HCT116 (cell line): ENCODE measurements at regions not wholly inside any gene's neighbourhood (a gene's known extent, or its start where the extent isn't known, plus 50 kb on each side); places are given as distances from the start of the nearest gene placed in this dataset.

ENCODE experiments used
- ATAC-seq: fragments of 200-7000 bp; cut with Tn5 transposase; 2 replicates; pipeline ENCODE4 v1.9.1; 2020; ENCODE audit warnings: mild to moderate bottlenecking, moderate library complexity
- BruUV-seq: library from RNA; stranded (reverse); fragments of 400-500 nt; replicated peaks from 2 replicates; lab custom pipeline; 2021; lab: Mats Ljungman, UMichigan
- CTCF ChIA-PET: fragments of 300-600 bp; sonication (Branson Sonifier 250); formaldehyde crosslinking; loops from one replicate; lab custom pipeline; 2021; ENCODE audit warnings: antibody characterized with exemption; lab: Charles Lee
- POLR2A ChIA-PET: fragments of 300-600, 350-600 bp; sonication (Branson Sonifier 250); formaldehyde crosslinking; loops from one replicate; lab custom pipeline; 2021; ENCODE audit warnings: antibody characterized with exemption; lab: Charles Lee
- RAD21 ChIA-PET, 2 experiments: fragments of 300-600 bp; sonication (Branson Sonifier 250); formaldehyde crosslinking; loops; one replicate each; lab custom pipeline; 2023; ENCODE audit warnings: low total read pairs in 2 of 2; ENCODE audit not compliant: uncharacterized antibody in 2 of 2, unreplicated experiment in 2 of 2, low non-redundant PET in 1 of 2; lab: Charles Lee
- DNase-seq: peaks from one replicate; pipeline ENCODE4 v3.0.0-alpha.2; 2010; ENCODE audit warnings: low read depth, low spot score
- H2AFZ ChIP-seq: fragments of 200-600 bp; shearing (Covaris generic), sonication (generic); 2 replicates; pipeline ENCODE4 v1.6.1; 2017; ENCODE audit warnings: low read depth, mixed run types, mixed read lengths, antibody characterized with exemption, low read length; ENCODE audit not compliant: poor library complexity, severe bottlenecking
- H3K27ac ChIP-seq: 2 replicates; pipeline ENCODE4 v1.5.1; 2012; ENCODE audit warnings: low read depth, low read length
- H3K27me3 ChIP-seq: fragments of 200-600 bp; sonication (generic); 2 replicates; pipeline ENCODE4 v1.6.1; 2016; ENCODE audit warnings: mixed run types, low read length, mixed read lengths; ENCODE audit not compliant: insufficient read depth
- H3K36me3 ChIP-seq, 2 experiments: fragments of 200-500 bp in 1 of 2; fragments of 200-600 bp in 1 of 2; sonication (Bioruptor generic) in 1 of 2; sonication (generic) in 1 of 2; 2 replicates each; pipeline versions ENCODE4 v1.5.1 to v1.6.1; 2014 to 2016; ENCODE audit warnings: low read length in 2 of 2, inconsistent platforms in 1 of 2, mixed read lengths in 1 of 2, mixed run types in 1 of 2; ENCODE audit not compliant: insufficient read depth in 2 of 2, control insufficient read depth in 1 of 2
- H3K4me1 ChIP-seq, 2 experiments: fragments of 200-600 bp in 1 of 2; sonication (generic) in 1 of 2; 2 replicates each; pipeline versions ENCODE4 v1.5.1 to v1.6.1; 2012 to 2017; ENCODE audit warnings: low read length in 2 of 2, inconsistent platforms in 1 of 2, mild to moderate bottlenecking in 1 of 2, mixed read lengths in 1 of 2, mixed run types in 1 of 2, moderate library complexity in 1 of 2; ENCODE audit not compliant: insufficient read depth in 2 of 2, control insufficient read depth in 1 of 2
- H3K4me2 ChIP-seq: fragments of 200-600 bp; sonication (generic); 2 replicates; pipeline ENCODE4 v1.6.1; 2017; ENCODE audit warnings: mixed run types, low read length, mixed read lengths
- H3K4me3 ChIP-seq, 2 experiments: fragments of 200-600 bp in 1 of 2; sonication (generic) in 1 of 2; replicated peaks in 1 of 2; 2 replicates each; pipeline ENCODE4 v1.5.1; 2011 to 2016; ENCODE audit warnings: low read length in 2 of 2, control low read depth in 1 of 2, low read depth in 1 of 2, mild to moderate bottlenecking in 1 of 2, mixed read lengths in 1 of 2, mixed run types in 1 of 2
- H3K79me2 ChIP-seq: fragments of 200-600 bp; sonication (generic); 2 replicates; pipeline ENCODE4 v1.6.1; 2017; ENCODE audit warnings: mild to moderate bottlenecking, mixed run types, low read length, moderate library complexity, mixed read lengths; ENCODE audit not compliant: insufficient read depth
- H3K9ac ChIP-seq: fragments of 200-600 bp; sonication (generic); 2 replicates; pipeline ENCODE4 v1.6.1; 2016; ENCODE audit warnings: low read length, mixed read lengths
- H3K9me2 ChIP-seq: fragments of 200-600 bp; sonication (generic), shearing (Covaris generic); 2 replicates; pipeline ENCODE4 v1.6.1; 2017; ENCODE audit warnings: mixed run types, mild to moderate bottlenecking, moderate library complexity; ENCODE audit not compliant: insufficient read depth
- H3K9me3 ChIP-seq, 2 experiments: fragments of 200-500 bp in 1 of 2; fragments of 200-600 bp in 1 of 2; sonication (Bioruptor generic) in 1 of 2; sonication (generic) in 1 of 2; 2 replicates each; pipeline ENCODE4 v1.6.1; 2014 to 2017; ENCODE audit warnings: low read length in 2 of 2, mixed read lengths in 2 of 2, inconsistent platforms in 1 of 2, low read depth in 1 of 2, mild to moderate bottlenecking in 1 of 2, mixed run types in 1 of 2, moderate library complexity in 1 of 2; ENCODE audit not compliant: control insufficient read depth in 1 of 2, insufficient read depth in 1 of 2
- H4K20me1 ChIP-seq: fragments of 200-600 bp; sonication (generic), shearing (Covaris generic); 2 replicates; pipeline ENCODE4 v1.6.1; 2017; ENCODE audit warnings: mixed run types, mild to moderate bottlenecking, moderate library complexity; ENCODE audit not compliant: insufficient read depth
- EZH2phosphoT487 ChIP-seq: fragments of 200-600 bp; IDR thresholded peaks from 2 replicates; pipeline ENCODE4 v1.6.1; 2018; ENCODE audit warnings: antibody characterized with exemption, borderline replicate concordance
- FOSL1 ChIP-seq: IDR thresholded peaks from 2 replicates; pipeline ENCODE4 v1.6.1; 2012; ENCODE audit warnings: low read depth
- SIN3A ChIP-seq: IDR thresholded peaks from 2 replicates; pipeline ENCODE4 v1.6.1; 2012; ENCODE audit warnings: low read depth
- SP1 ChIP-seq: IDR thresholded peaks from 2 replicates; pipeline ENCODE4 v1.6.1; 2012; ENCODE audit warnings: low read depth
- TCF7L2 ChIP-seq: IDR thresholded peaks from 2 replicates; pipeline ENCODE4 v1.7.0; 2011; ENCODE audit warnings: borderline replicate concordance, inconsistent platforms; ENCODE audit not compliant: insufficient read depth, insufficient read length; ENCODE audit errors: extremely low read depth
- ZNF274 ChIP-seq: fragments of 200-500 bp; sonication (Bioruptor generic); IDR thresholded peaks from 2 replicates; pipeline ENCODE4 v1.6.1; 2014; ENCODE audit warnings: mild to moderate bottlenecking, low read depth, low read length, inconsistent platforms
- intact Hi-C: fragments of 100-400 bp; cut with micrococcal nuclease; formaldehyde crosslinking; loops from 2 replicates; pipeline ENCODE4 v1.10.0; 2022

DNA sequence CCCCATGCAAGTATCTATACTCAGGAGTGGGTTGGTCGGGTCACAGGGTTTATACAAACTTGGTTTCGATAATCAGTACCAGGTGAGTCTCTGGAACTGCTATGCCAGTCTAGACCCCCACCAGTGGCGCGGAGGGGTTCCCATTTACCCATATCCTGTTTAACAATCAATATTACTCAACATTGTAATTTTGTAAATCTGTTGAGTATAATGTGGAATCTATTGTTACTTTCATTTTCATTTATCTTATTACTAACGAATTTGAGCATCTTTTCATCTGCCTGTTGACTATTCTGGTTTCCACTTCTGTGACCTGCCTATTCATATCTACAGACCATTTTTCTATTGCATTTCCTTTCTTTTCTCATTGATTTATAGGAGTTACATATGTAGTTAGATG, 275.2 kb upstream of the CRY1 start:
- H2AFZ ChIP-seq, result no peak overlapping the region
- DNase-seq (no peak), ATAC-seq (no peak)
- no peak overlapping the region for H3K4me2 ChIP-seq
- H3K79me2 ChIP-seq, result no peaks in the 10 kb centered on the region
- no peak overlapping the region for H3K27ac ChIP-seq
- no TSS peak for BruUV-seq
- no peaks in the 10 kb centered on the region for H3K36me3 ChIP-seq
- H3K4me3 ChIP-seq, result no peak overlapping the region
- TF ChIP-seq SP1, result no peak
- intact Hi-C loops, result no loop called here
- no peaks in the 10 kb centered on the region for H3K27me3 ChIP-seq
- H3K9me3 ChIP-seq, result no peaks in the 10 kb centered on the region
- no peaks in the 10 kb centered on the region for H3K4me1 ChIP-seq
- POLR2A ChIA-PET, result no interaction called here
- RAD21 ChIA-PET, result no interaction called here
- no peaks in the 10 kb centered on the region for H4K20me1 ChIP-seq
- CTCF ChIA-PET, result no interaction called here
- H3K9ac ChIP-seq, result no peak overlapping the region
- no peaks in the 10 kb centered on the region for H3K9me2 ChIP-seq

DNA sequence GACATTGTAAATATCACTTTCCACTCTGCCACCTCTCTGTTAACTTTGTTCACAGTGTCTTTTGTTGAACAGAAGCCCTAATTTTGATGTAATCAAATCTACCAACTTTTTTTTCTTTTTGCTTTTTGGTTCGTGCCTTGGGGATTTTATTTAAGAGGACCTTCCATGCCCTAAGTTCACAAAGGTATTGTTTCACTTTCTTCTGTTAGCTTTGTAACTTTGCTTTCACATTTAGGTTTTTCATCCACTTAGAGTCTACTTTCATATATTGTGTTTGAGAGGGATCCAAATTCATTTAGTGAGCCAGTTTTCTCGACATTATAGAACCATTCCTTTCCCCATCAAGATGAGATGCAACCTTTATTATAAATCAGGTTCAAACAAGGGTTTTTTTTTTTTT, 275.7 kb upstream of the CRY1 start:
- Histone ChIP-seq H4K20me1 (no peaks in the 10 kb centered on the region), H3K36me3 (no peaks in the 10 kb centered on the region), H3K27ac (no peak overlapping the region), H3K9ac (no peak overlapping the region), H2AFZ (no peak overlapping the region), H3K4me2 (no peak overlapping the region), H3K79me2 (no peaks in the 10 kb centered on the region), H3K4me3 (no peak overlapping the region), H3K9me3 (no peaks in the 10 kb centered on the region), H3K9me2 (no peaks in the 10 kb centered on the region), H3K27me3 (no peaks in the 10 kb centered on the region), H3K4me1 (no peaks in the 10 kb centered on the region)
- ATAC-seq (no peak), DNase-seq (no peak)
- TF ChIP-seq SP1 (no peak), FOSL1 (no peak), EZH2phosphoT487 (no peak), ZNF274 (no peak), SIN3A (no peak), TCF7L2 (no peak)
- intact Hi-C loops, result no loop called here
- ChIA-PET CTCF (no interaction called here), POLR2A (no interaction called here), RAD21 (no interaction called here)
- BruUV-seq, result no TSS peak
